Esophagus muscularis mucosa (tissue), 4 donors: ENCODE measurements at regions not wholly inside any gene's neighbourhood (a gene's known extent, or its start where the extent isn't known, plus 50 kb on each side); places are given as distances from the start of the nearest gene placed in this dataset.
A peak's percentile ranks its signal among the peaks of the same experiment; 100 is the strongest.

Source experiments
- DNase-seq: peaks from one replicate; pipeline ENCODE4 v3.0.0-alpha.2; 2017; ENCODE audit errors: extremely low spot score
- H3K27ac ChIP-seq, 4 donors: fragments of 200-600 bp; sonication (generic); replicated peaks in 1 of 4; 1 replicate in 3 of 4; 2 replicates in 1 of 4; pipeline ENCODE4 v1.5.1; 2016 to 2019; ENCODE audit warnings: mild to moderate bottlenecking in 1 of 4
- H3K27me3 ChIP-seq, 4 donors: fragments of 200-600 bp; sonication (generic); one replicate each; pipeline versions ENCODE4 v1.5.1 to v1.6.0; 2016 to 2019
- H3K36me3 ChIP-seq, 4 donors: fragments of 200-600 bp; sonication (generic); one replicate each; pipeline ENCODE4 v1.5.1; 2016 to 2019
- H3K4me1 ChIP-seq, 4 donors: fragments of 200-600 bp; sonication (generic); one replicate each; pipeline ENCODE4 v1.5.1; 2016 to 2019
- H3K4me3 ChIP-seq, 4 donors: fragments of 200-600 bp; sonication (generic); 1 replicate in 2 of 4; 2 replicates in 2 of 4; pipeline ENCODE4 v1.5.1; 2016 to 2019; ENCODE audit warnings: mild to moderate bottlenecking in 4 of 4, moderate library complexity in 1 of 4
- H3K9me3 ChIP-seq, 4 donors: fragments of 200-600 bp; sonication (generic); 1 replicate in 3 of 4; 2 replicates in 1 of 4; pipeline ENCODE4 v1.5.1; 2016 to 2019
- EP300 ChIP-seq: sonication (generic); formaldehyde crosslinking; IDR thresholded peaks from one replicate; pipeline ENCODE4 v1.6.1; 2017; ENCODE audit warnings: antibody characterized with exemption
- POLR2A ChIP-seq: fragments of 450-650 bp; IDR thresholded peaks from one replicate; pipeline ENCODE4 v1.6.1; 2017; ENCODE audit warnings: antibody characterized with exemption, moderate library complexity, mild to moderate bottlenecking, low read depth
- POLR2AphosphoS5 ChIP-seq, 2 donors: sonication (generic); formaldehyde crosslinking; IDR thresholded peaks; one replicate each; pipeline ENCODE4 v1.6.1; 2017; ENCODE audit warnings: antibody characterized with exemption in 2 of 2
- WGBS: methylation state at CpG from one replicate; pipeline ENCODE4 v1.1.5; 2018; 5-methylcytosine and 5-hydroxymethylcytosine counted together
- intact Hi-C: fragments of 100-400 bp; cut with DNase I; formaldehyde crosslinking; loops from one replicate; pipeline ENCODE4 v1.15.1; 2023
- TF ChIP-seq, protein P1 (sequence below), 3 experiments: fragments of 200-600 bp in 2 of 3; fragments of 450-650 bp in 1 of 3; sonication (generic) in 2 of 3; IDR thresholded peaks; one replicate each; pipeline ENCODE4 v1.5.1; 2017 to 2019; ENCODE audit warnings: antibody characterized with exemption in 3 of 3, mild to moderate bottlenecking in 2 of 3, moderate library complexity in 1 of 3

DNA sequence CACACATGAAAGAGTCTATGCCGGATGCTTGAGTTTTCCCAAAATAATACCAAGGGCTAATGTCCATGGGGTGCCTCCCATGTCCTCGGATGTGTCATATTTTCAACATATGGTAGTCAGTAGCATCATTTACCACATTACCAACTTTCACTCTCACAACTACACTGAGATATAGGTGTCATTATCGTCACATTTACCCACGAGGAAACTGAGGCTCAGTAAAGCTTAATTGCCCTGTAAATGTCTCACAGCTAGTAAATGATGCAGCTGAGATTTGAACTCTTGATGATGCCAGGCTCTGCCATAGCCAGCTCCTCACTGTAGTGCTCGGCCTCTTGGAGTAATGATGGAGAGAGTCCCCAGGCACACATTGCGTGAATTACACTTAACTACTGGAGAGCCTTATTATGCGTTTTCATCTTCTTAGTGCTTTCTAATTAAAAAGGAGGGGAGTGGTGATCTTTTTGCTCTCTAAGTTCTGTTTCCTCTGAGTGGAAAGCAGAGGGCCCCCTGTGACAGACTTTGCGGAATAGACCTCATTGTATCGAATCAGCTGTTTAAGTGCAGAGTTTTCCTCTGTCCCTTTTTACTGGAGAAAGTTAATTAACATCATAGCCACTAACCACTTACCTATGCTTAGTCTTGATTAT, 142.0 kb upstream of the SLCO3A1 start:
- TF ChIP-seq POLR2AphosphoS5 (IDR thresholded peaks at IDR 0.05) (no peak), POLR2A (no peak), EP300 (no peak)
- TF ChIP-seq, protein P1, sequence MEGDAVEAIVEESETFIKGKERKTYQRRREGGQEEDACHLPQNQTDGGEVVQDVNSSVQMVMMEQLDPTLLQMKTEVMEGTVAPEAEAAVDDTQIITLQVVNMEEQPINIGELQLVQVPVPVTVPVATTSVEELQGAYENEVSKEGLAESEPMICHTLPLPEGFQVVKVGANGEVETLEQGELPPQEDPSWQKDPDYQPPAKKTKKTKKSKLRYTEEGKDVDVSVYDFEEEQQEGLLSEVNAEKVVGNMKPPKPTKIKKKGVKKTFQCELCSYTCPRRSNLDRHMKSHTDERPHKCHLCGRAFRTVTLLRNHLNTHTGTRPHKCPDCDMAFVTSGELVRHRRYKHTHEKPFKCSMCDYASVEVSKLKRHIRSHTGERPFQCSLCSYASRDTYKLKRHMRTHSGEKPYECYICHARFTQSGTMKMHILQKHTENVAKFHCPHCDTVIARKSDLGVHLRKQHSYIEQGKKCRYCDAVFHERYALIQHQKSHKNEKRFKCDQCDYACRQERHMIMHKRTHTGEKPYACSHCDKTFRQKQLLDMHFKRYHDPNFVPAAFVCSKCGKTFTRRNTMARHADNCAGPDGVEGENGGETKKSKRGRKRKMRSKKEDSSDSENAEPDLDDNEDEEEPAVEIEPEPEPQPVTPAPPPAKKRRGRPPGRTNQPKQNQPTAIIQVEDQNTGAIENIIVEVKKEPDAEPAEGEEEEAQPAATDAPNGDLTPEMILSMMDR (IDR thresholded peaks at IDR 0.05): no peak
- no peaks in the 10 kb centered on the region for H3K36me3 ChIP-seq
- peak; percentile 60 for DNase-seq
- H3K4me1 ChIP-seq: peaks cover 0 to 3% (median 0%) of the 10 kb centered on the region in 4 donors
- peaks cover 0 to 12% (median 0%) of the 10 kb centered on the region in 4 donors for H3K27me3 ChIP-seq
- H3K4me3 ChIP-seq: no peak overlapping the region
- no peaks in the 10 kb centered on the region for H3K9me3 ChIP-seq
- WGBS: 93% methylated on average over 9 of the region's 9 CpGs
- no peak overlapping the region for H3K27ac ChIP-seq
- intact Hi-C loops: no loop called here

DNA sequence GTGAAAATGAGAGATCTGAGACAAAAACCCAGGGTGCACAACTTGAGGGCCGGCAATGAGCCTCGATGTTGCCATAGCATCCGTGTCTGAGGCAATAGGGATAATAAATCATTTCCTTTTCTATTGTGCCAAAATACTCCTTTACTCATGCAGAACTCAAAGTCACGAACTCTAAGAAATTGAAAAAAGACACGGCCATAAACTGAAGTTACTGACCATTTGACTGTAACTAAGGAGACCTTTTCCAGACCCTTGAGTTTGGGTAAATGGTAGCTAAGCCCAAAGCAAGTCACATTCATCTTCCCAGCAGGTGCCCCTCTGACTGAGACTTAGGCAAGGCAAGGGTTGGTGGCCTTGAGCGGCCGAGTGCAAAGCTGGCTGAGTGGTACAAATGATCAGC, 141.2 kb upstream of the SLCO3A1 start:
- H3K4me1 ChIP-seq: no peaks in the 10 kb centered on the region
- no peak overlapping the region for H3K4me3 ChIP-seq
- no peak for TF ChIP-seq POLR2A
- TF ChIP-seq POLR2AphosphoS5 (IDR thresholded peaks at IDR 0.05): no peak
- TF ChIP-seq, protein P1 (IDR thresholded peaks at IDR 0.05): no peak
- TF ChIP-seq EP300: no peak
- no peaks in the 10 kb centered on the region for H3K9me3 ChIP-seq
- 77% methylated on average over 7 of the region's 7 CpGs for WGBS
- H3K27me3 ChIP-seq: peaks cover 0 to 12% (median 0%) of the 10 kb centered on the region in 4 donors
- H3K27ac ChIP-seq: no peak overlapping the region
- intact Hi-C loops: no loop called here
- H3K36me3 ChIP-seq: no peaks in the 10 kb centered on the region
- DNase-seq: no peak

DNA sequence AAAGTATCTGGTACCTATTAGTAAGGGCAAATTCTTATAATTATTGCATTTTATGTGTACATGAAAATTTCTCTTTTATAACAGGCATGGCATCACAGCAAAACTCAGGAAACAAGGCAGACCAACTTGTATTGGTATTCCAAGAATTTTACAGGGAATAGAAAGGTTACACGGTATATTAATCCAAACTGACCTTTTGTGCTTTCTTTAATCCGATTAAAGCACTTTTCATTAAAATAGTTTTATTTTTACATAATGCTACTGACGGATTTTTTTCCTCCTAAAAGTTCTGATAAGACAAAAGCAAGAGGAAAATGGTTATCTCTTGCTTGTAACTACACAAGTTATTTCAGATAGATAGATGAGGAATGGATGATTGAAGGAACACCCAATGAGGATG, 137.0 kb upstream of the SLCO3A1 start:
- DNase-seq: no peak
- Histone ChIP-seq H3K27ac (no peak overlapping the region), H3K9me3 (no peaks in the 10 kb centered on the region), H3K36me3 (no peaks in the 10 kb centered on the region), H3K27me3 (peaks cover 0 to 17% (median 0%) of the 10 kb centered on the region in 4 donors), H3K4me3 (no peak overlapping the region), H3K4me1 (no peaks in the 10 kb centered on the region)
- WGBS: 68% methylated on average over 3 of the region's 3 CpGs
- intact Hi-C loops: no loop called here
- TF ChIP-seq EP300: no peak
- no peak for TF ChIP-seq POLR2A
- TF ChIP-seq, protein P1 (IDR thresholded peaks at IDR 0.05): no peak
- no peak for TF ChIP-seq POLR2AphosphoS5 (IDR thresholded peaks at IDR 0.05)

DNA sequence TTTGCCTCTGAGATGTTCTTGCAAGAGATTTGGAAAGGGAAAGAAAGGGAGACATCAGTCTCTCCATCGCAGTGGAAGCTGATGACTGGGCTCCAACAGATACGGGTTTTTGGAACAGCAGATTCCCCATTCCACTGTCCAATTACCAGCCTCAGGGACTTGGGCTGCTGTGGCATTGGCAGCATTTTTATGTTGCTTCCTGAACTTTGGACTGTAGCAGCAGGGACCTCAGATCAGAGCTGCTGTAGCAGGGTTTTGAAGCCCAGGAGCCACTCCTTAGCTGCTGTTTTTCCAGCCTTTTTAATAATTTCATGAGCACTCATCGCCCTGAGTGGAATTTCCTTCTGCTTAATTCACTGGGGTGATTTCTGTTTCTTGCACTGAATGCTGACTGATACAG, 135.7 kb upstream of the SLCO3A1 start:
- Histone ChIP-seq H3K27ac (no peak overlapping the region), H3K27me3 (peaks cover 0 to 12% (median 0%) of the 10 kb centered on the region in 4 donors), H3K4me3 (no peak overlapping the region), H3K9me3 (no peaks in the 10 kb centered on the region), H3K36me3 (no peaks in the 10 kb centered on the region), H3K4me1 (no peaks in the 10 kb centered on the region)
- WGBS: 89% methylated on average over 3 of the region's 3 CpGs
- no peak for TF ChIP-seq POLR2A
- no peak for TF ChIP-seq POLR2AphosphoS5 (IDR thresholded peaks at IDR 0.05)
- TF ChIP-seq, protein P1 (IDR thresholded peaks at IDR 0.05): no peak
- TF ChIP-seq EP300: no peak
- intact Hi-C loops: no loop called here
- no peak for DNase-seq

DNA sequence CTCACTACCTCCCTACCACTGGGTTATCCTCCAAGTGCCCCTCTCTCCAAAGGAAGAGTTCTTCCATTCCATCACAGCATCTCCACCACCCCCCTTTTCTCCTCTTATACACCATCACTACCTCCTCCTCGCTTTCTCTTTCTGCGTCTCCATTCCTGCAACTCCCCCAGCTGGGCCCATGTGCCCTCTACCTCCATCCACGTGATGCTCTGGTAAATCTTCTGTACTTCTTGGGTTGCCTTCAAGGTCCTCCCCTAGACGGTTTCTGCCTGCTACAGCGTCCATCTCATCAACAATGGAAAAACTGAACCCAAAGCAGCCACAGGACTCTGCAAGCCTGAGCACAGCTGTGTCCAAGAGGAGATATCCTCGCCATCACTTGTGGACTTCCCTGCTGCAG, 129.5 kb upstream of the SLCO3A1 start:
- no peaks in the 10 kb centered on the region for H3K4me1 ChIP-seq
- 77% methylated on average over 6 of the region's 6 CpGs for WGBS
- intact Hi-C loops: no loop called here
- peaks cover 0 to 4% (median 0%) of the 10 kb centered on the region in 4 donors for H3K27me3 ChIP-seq
- peak; percentile 77 for DNase-seq
- TF ChIP-seq EP300 (no peak), POLR2A (no peak), POLR2AphosphoS5 (IDR thresholded peaks at IDR 0.05) (no peak)
- TF ChIP-seq, protein P1 (IDR thresholded peaks at IDR 0.05): no peak
- no peaks in the 10 kb centered on the region for H3K36me3 ChIP-seq
- H3K27ac ChIP-seq: no peak overlapping the region
- no peaks in the 10 kb centered on the region for H3K9me3 ChIP-seq
- no peak overlapping the region for H3K4me3 ChIP-seq
